ENCODE measurements at regions not wholly inside any gene's neighbourhood (a gene's known extent, or its start where the extent isn't known, plus 50 kb on each side); places are given as distances from the start of the nearest gene placed in this dataset.

DNA sequence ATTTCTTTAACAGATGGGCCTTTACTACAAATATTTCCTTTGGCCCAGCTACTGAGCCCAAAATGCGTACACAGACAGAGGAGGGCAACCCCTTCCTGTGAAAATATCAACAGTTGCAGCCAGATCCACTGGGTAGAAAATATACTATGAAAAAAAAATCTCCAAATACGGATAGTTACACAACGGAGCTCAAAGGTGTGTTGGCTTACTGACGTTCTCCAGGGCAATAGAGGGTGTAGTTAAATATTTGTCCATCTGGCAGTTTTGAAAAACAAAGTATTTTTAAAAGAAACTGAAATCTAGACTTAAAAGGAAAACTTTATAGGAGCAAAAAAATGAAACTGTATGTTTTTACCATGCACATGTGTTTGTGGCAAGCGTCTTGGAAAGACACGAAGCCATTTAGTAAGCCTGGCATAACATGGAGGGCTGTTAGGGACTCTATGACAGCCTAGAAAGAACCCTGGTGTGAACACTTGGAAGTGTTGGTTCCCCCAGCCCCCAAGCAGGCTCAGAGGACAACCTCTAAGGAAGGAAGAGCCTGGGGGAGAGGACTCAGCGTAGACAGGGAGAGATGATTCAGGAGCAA lies 157.8 kb upstream of the TRPM3 start:
- TF ChIP-seq, protein P1, sequence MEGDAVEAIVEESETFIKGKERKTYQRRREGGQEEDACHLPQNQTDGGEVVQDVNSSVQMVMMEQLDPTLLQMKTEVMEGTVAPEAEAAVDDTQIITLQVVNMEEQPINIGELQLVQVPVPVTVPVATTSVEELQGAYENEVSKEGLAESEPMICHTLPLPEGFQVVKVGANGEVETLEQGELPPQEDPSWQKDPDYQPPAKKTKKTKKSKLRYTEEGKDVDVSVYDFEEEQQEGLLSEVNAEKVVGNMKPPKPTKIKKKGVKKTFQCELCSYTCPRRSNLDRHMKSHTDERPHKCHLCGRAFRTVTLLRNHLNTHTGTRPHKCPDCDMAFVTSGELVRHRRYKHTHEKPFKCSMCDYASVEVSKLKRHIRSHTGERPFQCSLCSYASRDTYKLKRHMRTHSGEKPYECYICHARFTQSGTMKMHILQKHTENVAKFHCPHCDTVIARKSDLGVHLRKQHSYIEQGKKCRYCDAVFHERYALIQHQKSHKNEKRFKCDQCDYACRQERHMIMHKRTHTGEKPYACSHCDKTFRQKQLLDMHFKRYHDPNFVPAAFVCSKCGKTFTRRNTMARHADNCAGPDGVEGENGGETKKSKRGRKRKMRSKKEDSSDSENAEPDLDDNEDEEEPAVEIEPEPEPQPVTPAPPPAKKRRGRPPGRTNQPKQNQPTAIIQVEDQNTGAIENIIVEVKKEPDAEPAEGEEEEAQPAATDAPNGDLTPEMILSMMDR (IDR thresholded peaks at IDR 0.05; ENCODE audit: low read depth, low read length): no peak
- no peak for TF ChIP-seq EZH2phosphoT487 (IDR thresholded peaks at IDR 0.05; ENCODE audit: low read depth)

Data from OCI-LY3 (cell line).